ENCODE measurements at regions not wholly inside any gene's neighbourhood (a gene's known extent, or its start where the extent isn't known, plus 50 kb on each side); places are given as distances from the start of the nearest gene placed in this dataset.
"Not testable (repeated sequence)": the region's sequence is repeated elsewhere in the genome, so short reads cannot be mapped to it uniquely, and the experiment has no call there.

DNA sequence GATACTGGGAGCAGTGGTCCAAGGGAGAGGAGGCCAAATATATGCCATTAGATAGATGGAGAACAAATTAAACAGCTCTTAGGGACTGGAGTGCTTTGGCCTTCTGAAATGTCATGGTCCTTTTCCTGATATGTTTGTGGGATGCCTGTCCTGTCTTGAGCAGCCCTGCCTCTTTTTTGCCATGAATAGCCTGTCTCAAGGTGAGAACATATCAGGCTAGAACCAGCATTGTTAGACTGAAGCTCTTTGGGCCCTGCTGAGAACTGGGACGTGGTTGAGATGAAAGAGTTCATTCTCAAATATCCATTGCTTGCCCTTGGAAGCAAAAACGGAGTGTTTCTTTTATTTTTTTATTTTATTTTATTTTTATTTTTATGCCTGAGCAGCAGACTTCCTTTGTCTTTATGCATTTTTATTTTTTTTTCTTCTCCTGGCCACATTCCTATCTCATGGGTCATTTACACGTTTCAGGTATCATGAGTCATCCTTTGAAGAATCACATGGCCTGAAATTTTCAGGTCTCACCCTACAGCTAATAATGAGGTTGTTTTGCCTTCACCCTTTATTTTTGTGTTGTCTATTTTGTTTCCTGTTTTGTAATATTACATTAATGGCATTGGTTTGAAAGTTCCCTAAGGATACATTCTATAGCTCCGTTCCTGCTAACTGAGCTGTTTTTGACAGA lies 371.4 kb downstream of the PSAT1 start:
- DNase-seq (ENCODE audit: low read depth in 2 of 2), result no peak

- DNase-seq (ENCODE audit: low read depth in 2 of 2), result no peak
Observed at GRCh38 chr9:78669591-78669990, 372.7 kb downstream of the PSAT1 start.

DNA sequence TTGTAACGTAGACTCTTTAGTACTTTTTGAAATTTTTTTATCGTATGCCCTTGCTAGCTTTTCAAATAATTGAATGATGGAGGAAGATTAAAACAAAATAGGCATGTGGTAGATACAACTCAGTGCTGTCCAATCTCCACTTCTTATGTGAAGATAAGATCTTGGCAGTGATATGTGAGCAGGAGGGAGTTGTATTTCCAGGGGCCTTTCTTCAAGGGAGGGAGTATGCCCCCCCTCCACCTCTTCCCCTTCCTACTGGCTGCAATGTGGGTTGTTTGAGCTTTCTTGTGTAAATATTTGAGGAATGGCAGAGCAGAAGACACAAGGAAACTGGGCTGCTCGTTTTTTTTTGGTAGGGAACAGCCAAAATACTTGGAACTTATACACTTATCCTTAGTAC lies 374.9 kb downstream of the PSAT1 start:
- DNase-seq (ENCODE audit: low read depth in 2 of 2), result no peak

DNA sequence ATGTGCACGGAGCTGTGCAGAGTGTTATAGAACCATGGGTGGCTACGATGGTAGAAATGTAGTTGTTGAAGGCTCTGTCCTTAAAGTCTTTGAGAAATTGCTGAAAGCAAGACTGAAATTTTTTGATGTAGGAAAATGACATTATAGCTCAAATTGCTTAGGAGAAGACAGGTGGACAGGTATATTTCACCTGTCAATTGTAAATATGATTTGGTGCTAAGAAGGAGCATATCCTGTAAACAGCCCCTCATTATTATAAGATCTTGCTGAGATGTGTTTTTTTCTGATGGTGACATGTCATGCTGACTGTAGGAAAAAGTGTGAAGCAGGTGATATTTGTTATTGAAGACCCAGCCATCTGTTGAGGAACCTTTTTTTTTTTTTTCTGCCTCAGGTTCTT lies 377.9 kb downstream of the PSAT1 start:
- DNase-seq (ENCODE audit: low read depth in 2 of 2), result no peak

GRCh38 chr9:78676009-78676408 lies 379.1 kb downstream of the PSAT1 start:
- no peak for DNase-seq (ENCODE audit: low read depth in 2 of 2)

- DNase-seq (ENCODE audit: low read depth in 2 of 2), result no peak
Observed at GRCh38 chr9:78676623-78677022, 379.7 kb downstream of the PSAT1 start.

DNA sequence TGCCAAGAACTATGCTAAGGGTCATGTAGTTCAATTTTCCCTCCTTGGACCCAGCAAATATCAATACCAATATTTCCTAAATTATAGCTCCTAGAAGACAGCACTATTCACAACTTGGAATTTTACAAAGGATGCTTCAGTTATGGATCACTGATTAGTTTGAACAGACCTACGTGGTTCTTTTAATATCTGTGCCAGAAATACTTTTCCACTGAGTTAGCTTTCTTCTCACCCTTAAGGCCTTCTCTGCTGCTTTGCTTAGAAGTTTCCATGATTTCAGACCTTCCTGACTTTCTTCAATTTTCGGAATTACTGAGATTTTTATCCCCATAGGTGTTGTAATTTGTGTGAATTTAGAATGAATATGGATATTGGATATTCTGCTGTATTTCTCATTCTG lies 380.4 kb downstream of the PSAT1 start:
- DNase-seq (ENCODE audit: low read depth in 2 of 2), result no peak

GRCh38 chr9:78678877-78679276 lies 382.0 kb downstream of the PSAT1 start:
- DNase-seq (ENCODE audit: low read depth in 2 of 2), result no peak

- DNase-seq (ENCODE audit: low read depth in 2 of 2), result no peak
Observed at GRCh38 chr9:78680196-78680595, 383.3 kb downstream of the PSAT1 start.

DNA sequence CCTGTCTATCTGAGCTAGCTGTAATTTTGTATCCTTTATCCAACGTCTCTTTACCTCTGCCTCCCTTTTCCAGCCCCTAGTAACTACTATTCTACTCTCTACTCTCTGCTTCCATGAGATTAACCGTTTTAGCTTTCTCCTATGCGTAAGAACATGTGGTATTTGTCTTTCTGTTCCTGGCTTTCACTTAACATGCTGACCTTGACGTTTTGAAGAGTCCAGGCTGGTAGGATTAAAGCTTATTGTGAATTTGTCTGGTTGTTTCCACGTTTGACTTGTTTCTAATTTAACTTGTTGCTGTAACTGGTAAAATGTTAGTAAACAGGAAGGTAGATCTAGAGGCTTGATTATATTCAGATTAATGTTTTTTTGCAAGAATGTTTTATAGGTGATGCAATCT lies 385.3 kb downstream of the PSAT1 start:
- DNase-seq (ENCODE audit: low read depth in 2 of 2), result no peak

GRCh38 chr9:78685471-78685870 lies 388.5 kb downstream of the PSAT1 start:
- no peak for DNase-seq (ENCODE audit: low read depth in 2 of 2)

GRCh38 chr9:78688796-78689195 lies 391.9 kb downstream of the PSAT1 start:
- no peak for DNase-seq (ENCODE audit: low read depth in 2 of 2)

- no peak for DNase-seq (ENCODE audit: low read depth in 2 of 2)
Observed at GRCh38 chr9:78691542-78691941, 394.6 kb downstream of the PSAT1 start.

GRCh38 chr9:78692871-78693270 lies 395.9 kb downstream of the PSAT1 start:
- DNase-seq (ENCODE audit: low read depth in 2 of 2), result no peak

GRCh38 chr9:78694974-78695373 lies 398.0 kb downstream of the PSAT1 start:
- DNase-seq (ENCODE audit: low read depth in 2 of 2), result no peak

DNA sequence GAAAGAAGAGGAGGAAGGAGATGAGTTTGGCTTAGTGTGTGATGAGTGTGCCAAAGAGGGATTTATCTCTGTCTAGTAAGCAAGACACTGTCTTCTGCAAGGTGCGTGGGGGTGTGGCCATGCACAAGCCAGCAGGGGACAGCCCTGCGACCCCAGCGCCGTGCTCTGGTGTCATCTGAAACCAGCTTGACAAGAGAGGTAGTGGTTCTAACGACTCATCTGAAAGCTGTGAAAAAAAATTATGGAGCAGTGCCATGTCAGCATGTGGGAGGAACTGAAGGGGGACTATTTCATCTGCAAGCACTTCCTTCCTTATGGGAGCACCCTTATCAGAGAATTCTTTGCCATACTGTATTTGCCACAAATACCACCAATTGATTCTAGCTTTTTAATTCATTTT lies 398.6 kb downstream of the PSAT1 start:
- no peak for DNase-seq (ENCODE audit: low read depth in 2 of 2)

- DNase-seq (ENCODE audit: low read depth in 2 of 2), result no peak
Observed at GRCh38 chr9:78697618-78698017, 400.7 kb downstream of the PSAT1 start.

- DNase-seq (ENCODE audit: low read depth in 2 of 2), result no peak
Observed at GRCh38 chr9:78698371-78698770, 401.4 kb downstream of the PSAT1 start.

GRCh38 chr9:78699217-78699616 lies 402.3 kb downstream of the PSAT1 start:
- DNase-seq (ENCODE audit: low read depth in 2 of 2), result not testable (repeated sequence)

DNA sequence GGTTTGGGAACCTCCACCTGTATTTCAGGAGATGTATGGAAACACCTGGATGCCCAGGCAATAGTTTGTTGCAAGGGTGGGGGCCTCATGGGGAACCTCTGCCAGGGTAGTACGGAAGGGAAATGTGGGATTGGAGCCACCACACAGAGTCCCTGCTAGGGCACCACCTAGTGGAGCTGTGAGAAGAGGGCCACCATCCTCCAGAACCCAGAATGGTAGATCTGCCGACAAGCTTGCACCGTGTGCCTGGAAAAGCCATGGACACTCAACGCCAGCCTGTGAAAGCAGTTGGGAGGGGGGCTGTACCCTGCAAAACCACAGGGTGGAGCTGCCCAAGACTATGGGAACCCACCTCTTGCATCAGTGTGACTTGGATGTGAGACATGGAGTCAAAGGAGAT lies 407.2 kb downstream of the PSAT1 start:
- DNase-seq (ENCODE audit: low read depth in 2 of 2), result not testable (repeated sequence)

- no peak for DNase-seq (ENCODE audit: low read depth in 2 of 2)
Observed at GRCh38 chr9:78707080-78707479, 410.2 kb downstream of the PSAT1 start.

DNA sequence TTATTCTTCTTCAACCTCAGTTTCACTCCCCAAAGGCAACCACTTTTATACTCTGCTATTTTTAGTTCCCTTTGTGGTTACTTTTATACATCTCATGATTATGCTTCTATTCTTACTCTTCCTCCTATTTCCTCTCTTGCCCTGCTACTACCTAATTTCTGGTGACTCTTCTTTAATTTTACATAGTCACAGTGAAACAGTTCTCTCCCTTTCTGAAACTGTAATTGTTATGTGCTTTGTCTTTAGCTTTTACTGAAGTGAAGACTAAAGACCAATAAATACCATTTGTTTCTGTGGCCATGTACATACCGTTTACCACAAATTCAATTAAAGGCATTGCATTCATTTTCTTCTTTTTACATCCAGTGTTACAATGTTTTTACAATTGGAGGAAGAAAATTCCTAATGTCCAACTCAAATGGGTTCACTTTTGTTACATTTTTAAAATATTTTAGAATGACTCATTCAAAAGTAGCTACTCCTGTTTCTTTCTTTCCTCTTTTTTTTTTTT lies 410.6 kb downstream of the PSAT1 start:
- DNase-seq (ENCODE audit: low read depth in 2 of 2), result no peak

DNA sequence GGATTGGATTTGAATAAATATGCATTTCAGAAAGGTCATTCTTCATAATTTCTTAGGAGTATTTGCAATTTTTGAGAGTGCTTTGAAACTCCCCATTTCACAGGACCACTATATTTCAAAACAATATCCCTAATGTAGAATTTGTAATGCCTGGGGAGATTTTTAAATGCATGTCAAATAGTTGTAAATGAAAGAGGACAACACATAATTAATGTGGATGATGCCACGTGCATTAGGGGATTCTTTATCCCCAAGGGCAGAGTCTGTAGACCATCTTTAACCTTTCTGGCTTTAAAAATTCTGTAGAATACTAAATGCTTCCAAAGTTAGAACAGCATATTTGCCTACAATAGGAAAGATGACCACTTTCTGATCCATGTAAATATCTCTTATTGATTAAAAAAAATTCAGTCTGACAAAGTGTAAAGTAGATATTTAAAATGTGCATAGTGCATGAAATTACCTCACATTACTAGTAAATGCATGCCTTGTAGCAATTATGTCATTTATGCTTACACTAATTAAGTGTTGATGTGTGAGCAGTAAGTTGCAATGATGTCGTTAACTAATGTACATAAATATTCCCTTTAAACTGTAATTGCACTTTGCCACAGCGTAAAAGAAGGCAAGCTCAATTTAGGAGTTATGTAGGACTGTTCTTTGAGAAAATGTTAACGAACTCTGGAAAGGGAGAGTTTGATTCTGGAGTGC lies 416.1 kb downstream of the PSAT1 start:
- DNase-seq (ENCODE audit: low read depth in 2 of 2), result no peak

All from stimulated activated CD4-positive, alpha-beta T cell treated with anti-CD3 and anti-CD28 coated beads, Interleukin-1b, Interleukin-23, amount 100 ng/mL, for 4 hours (primary cell).